ENCODE measurements at regions not wholly inside any gene's neighbourhood (a gene's known extent, or its start where the extent isn't known, plus 50 kb on each side); places are given as distances from the start of the nearest gene placed in this dataset.

DNA sequence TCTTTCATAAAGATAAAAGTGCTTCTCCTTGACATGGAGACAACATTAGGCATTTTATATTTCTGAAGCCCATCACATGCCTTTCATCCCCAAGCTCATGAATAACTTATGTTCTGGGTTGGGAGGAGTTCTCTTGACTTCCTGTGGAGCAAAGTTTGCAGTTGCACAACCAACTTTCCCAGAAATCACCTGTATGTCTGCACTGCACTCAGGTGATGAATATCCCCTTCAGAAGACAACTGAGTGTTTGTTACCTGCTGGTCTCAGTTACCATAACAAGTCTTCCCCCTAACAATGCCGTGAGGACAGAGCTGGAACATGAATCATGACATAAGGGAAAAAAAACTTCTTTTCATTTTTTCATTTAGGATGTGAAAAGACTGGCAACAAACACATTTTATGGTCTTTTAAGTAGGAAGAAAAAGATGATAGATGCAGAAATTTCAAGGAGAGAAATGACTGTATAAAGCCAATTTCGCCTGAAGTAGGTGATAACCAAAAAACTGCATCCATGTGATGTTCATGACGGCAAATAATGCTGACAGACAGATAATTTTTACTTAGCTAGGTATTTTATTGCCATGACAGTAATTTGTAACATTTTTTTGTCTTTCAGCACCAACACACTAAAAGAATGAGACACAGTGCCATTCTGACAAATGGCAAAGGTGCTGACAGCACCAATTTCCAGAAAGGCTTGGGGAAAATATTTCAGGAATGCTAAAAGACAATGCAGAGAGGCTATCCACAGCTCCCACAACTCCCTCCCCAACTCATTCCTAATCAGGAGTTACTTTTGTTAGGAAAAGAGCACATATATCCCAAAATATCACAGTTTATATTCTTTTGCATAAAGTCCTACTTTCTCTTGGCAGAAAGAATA, 656.3 kb downstream of the PRELID2 start:
- no peaks in the 10 kb centered on the region for H3K27me3 ChIP-seq (replicated peaks in 1 of 2; ENCODE audit: control insufficient read depth in 2 of 2, extremely low read depth in 1 of 2, insufficient read depth in 2 of 2, low read length in 1 of 2)
- DNase-seq (no peak), ATAC-seq (replicated peaks in 1 of 4) (no peak)
- ChIA-PET POLR2A (no interaction called here), CTCF (no interaction called here)
- Mint-ChIP-seq H3K9me3 (peaks cover 0 to 5% (median 4%) of the 10 kb centered on the region in 3 donors), H3K4me3 (no peak overlapping the region), H3K27me3 (no peaks in the 10 kb centered on the region), H3K36me3 (no peaks in the 10 kb centered on the region), H3K27ac (no peak overlapping the region), H3K4me1 (no peaks in the 10 kb centered on the region)
- no peak overlapping the region for H3K4me3 ChIP-seq (ENCODE audit: control insufficient read depth in 1 of 2, extremely low read depth in 1 of 2, low read length in 1 of 2)
- no peaks in the 10 kb centered on the region for H3K4me1 ChIP-seq (ENCODE audit: control insufficient read depth in 1 of 2, extremely low read depth in 1 of 2, insufficient read depth in 2 of 2, low read length in 2 of 2)
- WGBS (ENCODE audit: insufficient coverage), result 40% methylated on average over 1 of the region's 3 CpGs
- no peak overlapping the region for H3K27ac ChIP-seq (ENCODE audit: low read length)
- H3K9me3 ChIP-seq, result no peaks in the 10 kb centered on the region
- no peaks in the 10 kb centered on the region for H3K36me3 ChIP-seq (ENCODE audit: control insufficient read depth in 2 of 2, extremely low read depth in 1 of 2, insufficient read depth in 1 of 2, low read length in 1 of 2)

DNA sequence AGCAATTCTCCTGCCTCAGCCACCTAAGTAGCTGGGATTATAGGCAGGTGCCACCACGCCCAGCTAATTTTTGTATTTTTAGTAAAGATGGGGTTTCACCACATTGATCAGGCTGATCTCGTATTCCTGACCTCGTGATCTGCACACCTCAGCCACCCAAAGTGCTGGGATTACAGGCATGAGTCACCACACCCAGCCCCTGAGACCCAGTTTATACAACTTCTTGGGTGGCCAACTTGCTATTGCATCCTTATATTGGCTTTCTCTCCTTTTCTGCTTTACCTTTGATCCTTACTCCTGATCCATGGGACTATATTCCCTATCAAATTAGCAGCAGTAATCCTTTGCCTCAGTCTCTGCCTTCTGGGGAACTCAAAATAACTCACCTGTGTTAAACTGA, 659.1 kb downstream of the PRELID2 start:
- H3K27me3 Mint-ChIP-seq, result no peaks in the 10 kb centered on the region
- ATAC-seq (replicated peaks in 1 of 4) (no peak), DNase-seq (no peak)
- Histone ChIP-seq H3K27me3 (replicated peaks in 1 of 2; ENCODE audit: control insufficient read depth in 2 of 2, extremely low read depth in 1 of 2, insufficient read depth in 2 of 2, low read length in 1 of 2) (no peaks in the 10 kb centered on the region), H3K27ac (ENCODE audit: low read length) (no peak overlapping the region), H3K4me1 (ENCODE audit: control insufficient read depth in 1 of 2, extremely low read depth in 1 of 2, insufficient read depth in 2 of 2, low read length in 2 of 2) (no peaks in the 10 kb centered on the region), H3K4me3 (ENCODE audit: control insufficient read depth in 1 of 2, extremely low read depth in 1 of 2, low read length in 1 of 2) (no peak overlapping the region), H3K9me3 (no peaks in the 10 kb centered on the region), H3K36me3 (ENCODE audit: control insufficient read depth in 2 of 2, extremely low read depth in 1 of 2, insufficient read depth in 1 of 2, low read length in 1 of 2) (no peaks in the 10 kb centered on the region)
- peaks cover 0 to 10% (median 4%) of the 10 kb centered on the region in 3 donors for H3K9me3 Mint-ChIP-seq
- no peaks in the 10 kb centered on the region for H3K4me1 Mint-ChIP-seq
- no peaks in the 10 kb centered on the region for H3K36me3 Mint-ChIP-seq
- CTCF ChIA-PET, result no interaction called here
- H3K27ac Mint-ChIP-seq, result no peak overlapping the region
- POLR2A ChIA-PET, result no interaction called here
- 76% methylated on average over 2 of the region's 3 CpGs for WGBS (ENCODE audit: insufficient coverage)
- no peak overlapping the region for H3K4me3 Mint-ChIP-seq

GRCh38 chr5:145166110-145166509, 669.0 kb downstream of the PRELID2 start:
- no peaks in the 10 kb centered on the region for H3K4me1 Mint-ChIP-seq
- WGBS (ENCODE audit: insufficient coverage), result no CpG with 5 or more reads among the region's 5 CpGs
- no peaks in the 10 kb centered on the region for H3K27me3 Mint-ChIP-seq
- H3K36me3 Mint-ChIP-seq, result no peaks in the 10 kb centered on the region
- POLR2A ChIA-PET, result no interaction called here
- Histone ChIP-seq H3K9me3 (no peaks in the 10 kb centered on the region), H3K4me3 (ENCODE audit: control insufficient read depth in 1 of 2, extremely low read depth in 1 of 2, low read length in 1 of 2) (no peak overlapping the region), H3K4me1 (ENCODE audit: control insufficient read depth in 1 of 2, extremely low read depth in 1 of 2, insufficient read depth in 2 of 2, low read length in 2 of 2) (no peaks in the 10 kb centered on the region), H3K27me3 (replicated peaks in 1 of 2; ENCODE audit: control insufficient read depth in 2 of 2, extremely low read depth in 1 of 2, insufficient read depth in 2 of 2, low read length in 1 of 2) (no peaks in the 10 kb centered on the region), H3K27ac (ENCODE audit: low read length) (no peak overlapping the region), H3K36me3 (ENCODE audit: control insufficient read depth in 2 of 2, extremely low read depth in 1 of 2, insufficient read depth in 1 of 2, low read length in 1 of 2) (no peaks in the 10 kb centered on the region)
- H3K4me3 Mint-ChIP-seq, result no peak overlapping the region
- peaks cover 0 to 7% (median 3%) of the 10 kb centered on the region in 3 donors for H3K9me3 Mint-ChIP-seq
- ATAC-seq (replicated peaks in 1 of 4) (no peak), DNase-seq (no peak)
- CTCF ChIA-PET, result no interaction called here
- no peak overlapping the region for H3K27ac Mint-ChIP-seq

- Mint-ChIP-seq H3K4me1 (no peaks in the 10 kb centered on the region), H3K9me3 (peaks cover 0 to 14% (median 0%) of the 10 kb centered on the region in 3 donors)
These were observed 671.3 kb downstream of the PRELID2 start for GRCh38 chr5:145163876-145164275.

GRCh38 chr5:145162626-145163025, 672.5 kb downstream of the PRELID2 start:
- POLR2A ChIA-PET, result no interaction called here
- ATAC-seq (replicated peaks in 1 of 4), result no peak
- no peaks in the 10 kb centered on the region for H3K27me3 Mint-ChIP-seq
- H3K27me3 ChIP-seq (replicated peaks in 1 of 2; ENCODE audit: control insufficient read depth in 2 of 2, extremely low read depth in 1 of 2, insufficient read depth in 2 of 2, low read length in 1 of 2), result no peaks in the 10 kb centered on the region
- H3K36me3 Mint-ChIP-seq, result no peaks in the 10 kb centered on the region
- no peak overlapping the region for H3K27ac Mint-ChIP-seq
- H3K4me3 Mint-ChIP-seq, result no peak overlapping the region
- CTCF ChIA-PET, result no interaction called here
- no peaks in the 10 kb centered on the region for H3K36me3 ChIP-seq (ENCODE audit: control insufficient read depth in 2 of 2, extremely low read depth in 1 of 2, insufficient read depth in 1 of 2, low read length in 1 of 2)
- H3K27ac ChIP-seq (ENCODE audit: low read length), result no peak overlapping the region
- H3K4me1 Mint-ChIP-seq, result no peaks in the 10 kb centered on the region
- no peak for DNase-seq
- peaks cover 0 to 14% (median 0%) of the 10 kb centered on the region in 3 donors for H3K9me3 Mint-ChIP-seq
- H3K4me3 ChIP-seq (ENCODE audit: control insufficient read depth in 1 of 2, extremely low read depth in 1 of 2, low read length in 1 of 2), result no peak overlapping the region
- H3K9me3 ChIP-seq, result no peaks in the 10 kb centered on the region
- H3K4me1 ChIP-seq (ENCODE audit: control insufficient read depth in 1 of 2, extremely low read depth in 1 of 2, insufficient read depth in 2 of 2, low read length in 2 of 2), result no peaks in the 10 kb centered on the region

More at GRCh38 chr5:145163876-145164275, 671.3 kb downstream of the PRELID2 start:
- H3K36me3 Mint-ChIP-seq, result no peaks in the 10 kb centered on the region
- no peaks in the 10 kb centered on the region for H3K27me3 Mint-ChIP-seq
- Histone ChIP-seq H3K27me3 (replicated peaks in 1 of 2; ENCODE audit: control insufficient read depth in 2 of 2, extremely low read depth in 1 of 2, insufficient read depth in 2 of 2, low read length in 1 of 2) (no peaks in the 10 kb centered on the region), H3K4me3 (ENCODE audit: control insufficient read depth in 1 of 2, extremely low read depth in 1 of 2, low read length in 1 of 2) (no peak overlapping the region), H3K9me3 (no peaks in the 10 kb centered on the region), H3K4me1 (ENCODE audit: control insufficient read depth in 1 of 2, extremely low read depth in 1 of 2, insufficient read depth in 2 of 2, low read length in 2 of 2) (no peaks in the 10 kb centered on the region), H3K36me3 (ENCODE audit: control insufficient read depth in 2 of 2, extremely low read depth in 1 of 2, insufficient read depth in 1 of 2, low read length in 1 of 2) (no peaks in the 10 kb centered on the region), H3K27ac (ENCODE audit: low read length) (no peak overlapping the region)
- H3K4me3 Mint-ChIP-seq, result no peak overlapping the region
- no peak for ATAC-seq (replicated peaks in 1 of 4)
- DNase-seq, result no peak
- WGBS (ENCODE audit: insufficient coverage), result 60% methylated on average over 3 of the region's 3 CpGs
- H3K27ac Mint-ChIP-seq, result no peak overlapping the region
- POLR2A ChIA-PET, result no interaction called here
- CTCF ChIA-PET, result no interaction called here

DNA sequence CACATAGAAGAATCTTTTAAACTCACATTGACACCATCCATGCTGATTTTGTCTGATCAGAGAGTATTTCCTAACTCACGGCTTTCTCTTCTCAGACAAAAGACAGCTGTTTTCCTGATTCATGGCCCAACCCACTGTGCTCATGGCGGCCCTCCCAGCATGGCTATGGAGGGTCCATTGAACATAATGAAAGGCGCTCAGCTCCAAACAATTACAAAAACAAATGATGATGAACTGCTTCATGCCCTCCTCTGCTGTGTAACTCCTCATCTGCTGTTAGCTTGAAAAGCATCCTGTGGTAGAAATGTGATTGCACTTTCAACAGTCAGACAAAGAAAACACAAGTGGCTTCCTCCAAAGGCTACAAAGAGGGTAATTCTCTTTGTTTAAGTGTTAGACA, 673.8 kb downstream of the PRELID2 start:
- no peaks in the 10 kb centered on the region for H3K27me3 ChIP-seq (replicated peaks in 1 of 2; ENCODE audit: control insufficient read depth in 2 of 2, extremely low read depth in 1 of 2, insufficient read depth in 2 of 2, low read length in 1 of 2)
- no peak for ATAC-seq (replicated peaks in 1 of 4)
- H3K36me3 ChIP-seq (ENCODE audit: control insufficient read depth in 2 of 2, extremely low read depth in 1 of 2, insufficient read depth in 1 of 2, low read length in 1 of 2), result no peaks in the 10 kb centered on the region
- Mint-ChIP-seq H3K27ac (no peak overlapping the region), H3K4me3 (no peak overlapping the region), H3K27me3 (no peaks in the 10 kb centered on the region), H3K36me3 (no peaks in the 10 kb centered on the region), H3K9me3 (peaks cover under 1 to 11% (median 4%) of the 10 kb centered on the region in 3 donors), H3K4me1 (no peaks in the 10 kb centered on the region)
- no peaks in the 10 kb centered on the region for H3K9me3 ChIP-seq
- DNase-seq, result no peak
- H3K4me1 ChIP-seq (ENCODE audit: control insufficient read depth in 1 of 2, extremely low read depth in 1 of 2, insufficient read depth in 2 of 2, low read length in 2 of 2), result no peaks in the 10 kb centered on the region
- ChIA-PET CTCF (no interaction called here), POLR2A (no interaction called here)
- 75% methylated on average over 2 of the region's 3 CpGs for WGBS (ENCODE audit: insufficient coverage)
- no peak overlapping the region for H3K4me3 ChIP-seq (ENCODE audit: control insufficient read depth in 1 of 2, extremely low read depth in 1 of 2, low read length in 1 of 2)
- H3K27ac ChIP-seq (ENCODE audit: low read length), result no peak overlapping the region
